ENCODE measurements at regions not wholly inside any gene's neighbourhood (a gene's known extent, or its start where the extent isn't known, plus 50 kb on each side); places are given as distances from the start of the nearest gene placed in this dataset.

- H3K27me3 Mint-ChIP-seq (ENCODE audit: insufficient read depth, low read depth, poor library complexity) = peaks cover 3% of the 10 kb centered on the region
- H3K36me3 Mint-ChIP-seq (ENCODE audit: low read depth) = no peaks in the 10 kb centered on the region
- no peak for ATAC-seq
These were observed 167.7 kb upstream of the SERPINE2 start for GRCh38 chr2:224206816-224207215.

More at GRCh38 chr2:224206816-224207215, 167.7 kb upstream of the SERPINE2 start:
- Mint-ChIP-seq H3K4me3 (no peak overlapping the region), H3K4me1 (peaks cover 6% of the 10 kb centered on the region; the same call in 2 of the 3 replicates), H3K27ac (no peak overlapping the region), H3K9me3 (no peaks in the 10 kb centered on the region)
- H4K20me1 ChIP-seq (replicated peaks; ENCODE audit: insufficient read depth) = no peaks in the 10 kb centered on the region
- H3F3A ChIP-seq (replicated peaks; ENCODE audit: low read depth) = no peaks in the 10 kb centered on the region
- no peak overlapping the region for H3K4me2 ChIP-seq
- no peaks in the 10 kb centered on the region for H3K79me2 ChIP-seq (replicated peaks; ENCODE audit: insufficient read depth)
- TF ChIP-seq POLR2AphosphoS5 (IDR thresholded peaks at IDR 0.05; ENCODE audit: low read depth) (no peak), EZH2phosphoT487 (IDR thresholded peaks at IDR 0.05; ENCODE audit: unreplicated experiment) (no peak), EZH2 (IDR thresholded peaks at IDR 0.05; ENCODE audit: low read depth, unreplicated experiment) (no peak), NANOG (IDR thresholded peaks at IDR 0.05; ENCODE audit: borderline replicate concordance) (no peak), ZNF114 (CRISPR knock-in tag; IDR thresholded peaks at IDR 0.05) (no peak), ZNF331 (CRISPR knock-in tag; IDR thresholded peaks at IDR 0.05; ENCODE audit: low read depth) (no peak), ZNF462 (CRISPR knock-in tag; IDR thresholded peaks at IDR 0.05) (no peak), JUNB (IDR thresholded peaks at IDR 0.05; ENCODE audit: unreplicated experiment) (no peak), STAT1 (IDR thresholded peaks at IDR 0.05; ENCODE audit: unreplicated experiment) (no peak), ETS1 (IDR thresholded peaks at IDR 0.05) (no peak), CREB1 (CRISPR knock-in tag; IDR thresholded peaks at IDR 0.05; ENCODE audit: low read depth) (no peak)
- TF ChIP-seq, protein P1, sequence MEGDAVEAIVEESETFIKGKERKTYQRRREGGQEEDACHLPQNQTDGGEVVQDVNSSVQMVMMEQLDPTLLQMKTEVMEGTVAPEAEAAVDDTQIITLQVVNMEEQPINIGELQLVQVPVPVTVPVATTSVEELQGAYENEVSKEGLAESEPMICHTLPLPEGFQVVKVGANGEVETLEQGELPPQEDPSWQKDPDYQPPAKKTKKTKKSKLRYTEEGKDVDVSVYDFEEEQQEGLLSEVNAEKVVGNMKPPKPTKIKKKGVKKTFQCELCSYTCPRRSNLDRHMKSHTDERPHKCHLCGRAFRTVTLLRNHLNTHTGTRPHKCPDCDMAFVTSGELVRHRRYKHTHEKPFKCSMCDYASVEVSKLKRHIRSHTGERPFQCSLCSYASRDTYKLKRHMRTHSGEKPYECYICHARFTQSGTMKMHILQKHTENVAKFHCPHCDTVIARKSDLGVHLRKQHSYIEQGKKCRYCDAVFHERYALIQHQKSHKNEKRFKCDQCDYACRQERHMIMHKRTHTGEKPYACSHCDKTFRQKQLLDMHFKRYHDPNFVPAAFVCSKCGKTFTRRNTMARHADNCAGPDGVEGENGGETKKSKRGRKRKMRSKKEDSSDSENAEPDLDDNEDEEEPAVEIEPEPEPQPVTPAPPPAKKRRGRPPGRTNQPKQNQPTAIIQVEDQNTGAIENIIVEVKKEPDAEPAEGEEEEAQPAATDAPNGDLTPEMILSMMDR (conservative IDR thresholded peaks at IDR 0.05; ENCODE audit: low read depth in 2 of 2) = no peak
- TF ChIP-seq, protein P2, sequence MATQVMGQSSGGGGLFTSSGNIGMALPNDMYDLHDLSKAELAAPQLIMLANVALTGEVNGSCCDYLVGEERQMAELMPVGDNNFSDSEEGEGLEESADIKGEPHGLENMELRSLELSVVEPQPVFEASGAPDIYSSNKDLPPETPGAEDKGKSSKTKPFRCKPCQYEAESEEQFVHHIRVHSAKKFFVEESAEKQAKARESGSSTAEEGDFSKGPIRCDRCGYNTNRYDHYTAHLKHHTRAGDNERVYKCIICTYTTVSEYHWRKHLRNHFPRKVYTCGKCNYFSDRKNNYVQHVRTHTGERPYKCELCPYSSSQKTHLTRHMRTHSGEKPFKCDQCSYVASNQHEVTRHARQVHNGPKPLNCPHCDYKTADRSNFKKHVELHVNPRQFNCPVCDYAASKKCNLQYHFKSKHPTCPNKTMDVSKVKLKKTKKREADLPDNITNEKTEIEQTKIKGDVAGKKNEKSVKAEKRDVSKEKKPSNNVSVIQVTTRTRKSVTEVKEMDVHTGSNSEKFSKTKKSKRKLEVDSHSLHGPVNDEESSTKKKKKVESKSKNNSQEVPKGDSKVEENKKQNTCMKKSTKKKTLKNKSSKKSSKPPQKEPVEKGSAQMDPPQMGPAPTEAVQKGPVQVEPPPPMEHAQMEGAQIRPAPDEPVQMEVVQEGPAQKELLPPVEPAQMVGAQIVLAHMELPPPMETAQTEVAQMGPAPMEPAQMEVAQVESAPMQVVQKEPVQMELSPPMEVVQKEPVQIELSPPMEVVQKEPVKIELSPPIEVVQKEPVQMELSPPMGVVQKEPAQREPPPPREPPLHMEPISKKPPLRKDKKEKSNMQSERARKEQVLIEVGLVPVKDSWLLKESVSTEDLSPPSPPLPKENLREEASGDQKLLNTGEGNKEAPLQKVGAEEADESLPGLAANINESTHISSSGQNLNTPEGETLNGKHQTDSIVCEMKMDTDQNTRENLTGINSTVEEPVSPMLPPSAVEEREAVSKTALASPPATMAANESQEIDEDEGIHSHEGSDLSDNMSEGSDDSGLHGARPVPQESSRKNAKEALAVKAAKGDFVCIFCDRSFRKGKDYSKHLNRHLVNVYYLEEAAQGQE (IDR thresholded peaks at IDR 0.05; ENCODE audit: unreplicated experiment) = no peak
- H3K36me3 ChIP-seq (ENCODE audit: insufficient read depth) = no peaks in the 10 kb centered on the region
- no peaks in the 10 kb centered on the region for H3K4me1 ChIP-seq (ENCODE audit: insufficient read depth)
- no peaks in the 10 kb centered on the region for H3K27me3 ChIP-seq (ENCODE audit: insufficient read depth)
- no peak for DNase-seq (ENCODE audit: low spot score)
- no peak overlapping the region for H3K4me3 ChIP-seq
- H2AFZ ChIP-seq = no peak overlapping the region
- peaks cover 21% of the 10 kb centered on the region for H3K9me2 ChIP-seq (ENCODE audit: insufficient read depth)
- no peak overlapping the region for H3K27ac ChIP-seq (ENCODE audit: low read depth)
